HG02798 (cell line): ENCODE measurements at regions not wholly inside any gene's neighbourhood (a gene's known extent, or its start where the extent isn't known, plus 50 kb on each side); places are given as distances from the start of the nearest gene placed in this dataset.
"Not testable (repeated sequence)": the region's sequence is repeated elsewhere in the genome, so short reads cannot be mapped to it uniquely, and the experiment has no call there.

Source experiments
- ATAC-seq: cut with Tn5 transposase; IDR thresholded peaks from one replicate; pipeline ENCODE4 v1.9.1; 2021; ENCODE audit warnings: mild to moderate bottlenecking; ENCODE audit not compliant: unreplicated experiment, poor library complexity

DNA sequence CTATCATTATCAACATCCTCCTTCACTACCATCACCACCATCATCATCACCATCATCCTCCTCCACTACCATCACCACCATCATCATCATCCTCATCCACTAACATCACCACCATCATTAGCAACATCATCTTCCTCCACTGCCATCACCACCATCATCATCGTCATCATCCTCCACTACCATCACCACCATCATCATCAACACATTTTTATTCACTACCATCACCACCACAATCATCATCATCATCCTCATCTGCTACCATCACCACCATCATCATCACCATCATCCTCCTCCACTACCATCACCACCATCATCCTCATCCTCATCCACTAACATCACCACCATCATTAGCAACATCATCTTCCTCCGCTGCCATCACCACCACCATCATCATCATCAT, 639.2 kb upstream of the RBFOX1 start:
- not testable (repeated sequence) for ATAC-seq

DNA sequence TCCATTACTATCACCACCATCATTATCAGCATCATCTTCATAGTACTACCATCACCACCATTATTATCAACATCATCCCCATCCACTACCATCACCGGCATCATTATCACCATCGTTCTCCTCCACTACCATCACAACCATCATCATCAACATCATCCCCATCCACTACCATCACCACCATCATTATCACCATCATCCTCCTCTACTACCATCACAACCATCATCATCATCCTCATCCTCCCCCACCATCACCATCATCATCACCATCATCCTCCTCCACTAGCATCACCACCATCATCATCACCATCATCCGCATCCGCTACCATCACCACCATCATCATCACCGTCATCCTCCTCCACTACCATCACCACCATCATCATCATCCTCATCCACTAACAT, 639.8 kb upstream of the RBFOX1 start:
- no peak for ATAC-seq

DNA sequence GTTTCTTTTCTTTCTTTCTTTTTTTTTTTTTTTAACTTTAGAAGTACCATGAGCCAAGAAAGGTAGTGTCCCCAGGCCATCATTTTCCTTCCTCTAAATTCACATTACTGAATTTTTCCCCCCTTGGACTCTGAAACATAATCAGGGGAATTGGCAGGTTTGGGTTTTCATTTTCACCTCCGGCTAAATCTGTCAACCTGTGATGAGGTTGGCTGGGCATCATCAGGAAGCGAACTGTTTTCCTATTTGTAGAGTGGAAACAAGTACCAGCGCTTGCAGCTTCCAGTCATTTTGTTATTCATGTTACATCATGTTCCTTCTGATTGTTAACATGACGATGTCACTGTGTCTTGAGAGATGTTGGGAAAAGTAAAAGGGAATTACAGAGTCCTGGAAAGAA, 641.9 kb upstream of the RBFOX1 start:
- no peak for ATAC-seq

DNA sequence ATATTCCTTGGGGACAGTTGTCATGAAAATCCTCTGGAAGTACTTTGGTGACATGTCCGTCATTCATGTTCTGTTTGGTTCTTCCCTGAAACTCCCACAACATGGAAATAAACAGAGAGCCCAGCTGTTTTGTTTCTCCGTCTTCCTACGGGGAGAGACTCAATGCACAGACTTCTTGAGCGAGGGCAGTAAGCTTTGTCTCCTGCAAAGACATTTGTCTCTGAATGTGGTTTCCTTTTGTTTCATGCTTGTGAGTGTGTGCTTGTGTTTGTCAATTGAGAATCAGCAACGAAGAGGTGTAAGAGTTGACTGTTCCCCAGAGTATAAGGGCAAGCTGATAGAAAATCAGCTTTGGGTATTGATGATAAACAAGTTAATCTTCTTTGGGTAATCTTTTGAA, 643.0 kb upstream of the RBFOX1 start:
- no peak for ATAC-seq

DNA sequence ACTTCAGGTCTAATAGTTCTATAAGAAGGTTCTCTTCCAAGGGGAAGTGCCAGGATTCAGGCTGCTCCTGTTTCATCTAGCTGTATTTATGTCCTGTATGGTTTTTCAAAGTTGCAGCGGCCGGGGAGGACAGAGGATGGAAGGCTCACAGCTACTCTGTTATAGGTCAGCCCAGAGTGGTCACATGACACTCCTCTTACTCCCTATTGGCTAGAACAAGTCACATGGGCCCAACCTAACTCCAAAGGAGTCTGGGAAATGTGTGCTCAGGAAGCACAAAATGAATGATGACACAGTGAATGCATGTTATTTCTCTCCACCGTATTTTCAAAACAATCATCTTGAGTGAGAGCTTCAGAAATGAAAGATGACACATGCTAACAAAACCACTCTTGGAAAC, 645.1 kb upstream of the RBFOX1 start:
- no peak for ATAC-seq

DNA sequence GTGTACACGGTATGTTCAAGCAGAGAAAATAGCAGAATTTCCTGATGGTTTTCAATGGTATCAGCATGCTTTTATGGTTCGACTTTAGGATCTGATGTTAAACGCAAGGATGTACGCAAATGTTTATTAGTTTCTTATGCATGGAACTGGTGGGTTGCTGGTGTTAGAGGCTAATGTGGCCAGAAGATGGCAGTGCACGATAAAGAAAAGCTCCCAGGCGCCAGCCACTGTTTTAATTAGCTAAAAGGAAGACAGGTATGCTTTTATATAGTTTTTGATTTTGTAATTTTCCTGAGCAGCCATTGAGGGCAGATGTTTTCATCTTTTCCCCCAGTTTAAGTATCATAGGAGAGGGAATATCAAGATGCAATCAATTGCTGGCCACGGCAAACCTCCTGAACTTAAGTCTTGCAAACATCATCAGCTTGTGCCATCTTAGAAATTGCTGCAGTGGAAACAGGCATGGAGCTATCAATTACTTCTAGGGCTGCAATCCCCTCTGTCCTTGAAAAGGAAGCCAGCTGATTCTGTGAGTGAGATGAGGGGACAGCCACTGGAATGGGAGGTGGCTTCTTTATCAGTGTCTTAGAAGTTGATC, 648.5 kb upstream of the RBFOX1 start:
- no peak for ATAC-seq

DNA sequence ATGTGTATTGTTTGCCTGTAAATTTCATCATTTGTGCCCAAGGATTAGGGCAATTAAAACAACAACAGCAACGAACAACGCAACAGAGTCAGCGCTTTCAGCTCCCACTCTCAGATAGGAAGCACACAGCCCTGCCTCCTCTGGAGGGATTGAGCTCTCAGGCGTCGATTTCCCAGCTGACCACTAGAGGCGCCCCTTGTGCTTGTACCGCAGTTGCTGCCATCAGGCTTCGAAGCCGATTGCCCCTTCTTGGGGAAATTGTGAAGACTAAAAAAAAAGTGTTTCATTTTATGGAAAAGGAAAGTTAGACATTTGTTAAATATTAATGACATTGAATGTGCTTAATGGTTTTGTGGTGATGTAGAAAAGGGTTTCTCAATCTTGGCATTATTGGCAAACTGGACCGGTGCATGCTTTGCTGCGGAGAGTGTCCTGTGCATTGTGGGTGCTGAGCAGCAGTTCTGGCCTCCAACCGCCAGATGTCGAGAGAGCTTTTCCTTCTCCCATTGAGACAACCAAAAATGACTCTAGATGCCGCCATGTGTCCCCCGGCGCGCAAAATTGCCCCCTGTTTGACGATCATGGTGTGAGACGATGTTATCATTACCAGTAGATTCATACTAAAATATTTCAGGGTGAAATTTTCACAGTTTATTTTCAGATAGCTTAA, 650.4 kb upstream of the RBFOX1 start:
- ATAC-seq = no peak

DNA sequence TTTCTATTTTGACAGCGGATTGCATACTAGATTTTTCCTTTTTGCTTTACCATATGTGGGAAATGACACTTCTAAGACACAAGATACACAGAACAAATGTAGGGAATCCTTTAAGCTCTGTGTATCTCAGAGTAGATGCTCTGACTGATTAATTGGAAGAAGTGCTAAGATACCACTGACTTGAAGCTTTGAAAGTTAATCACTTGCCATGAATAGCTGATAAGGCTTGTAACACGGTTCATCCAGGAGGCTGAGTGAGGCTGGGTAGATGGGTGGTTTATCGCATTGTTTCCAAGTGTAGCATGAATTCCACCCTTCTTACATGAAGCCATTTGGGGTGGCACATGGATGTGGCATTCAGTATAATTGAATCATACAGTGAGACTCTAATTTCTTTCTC, 654.1 kb upstream of the RBFOX1 start:
- ATAC-seq = no peak

DNA sequence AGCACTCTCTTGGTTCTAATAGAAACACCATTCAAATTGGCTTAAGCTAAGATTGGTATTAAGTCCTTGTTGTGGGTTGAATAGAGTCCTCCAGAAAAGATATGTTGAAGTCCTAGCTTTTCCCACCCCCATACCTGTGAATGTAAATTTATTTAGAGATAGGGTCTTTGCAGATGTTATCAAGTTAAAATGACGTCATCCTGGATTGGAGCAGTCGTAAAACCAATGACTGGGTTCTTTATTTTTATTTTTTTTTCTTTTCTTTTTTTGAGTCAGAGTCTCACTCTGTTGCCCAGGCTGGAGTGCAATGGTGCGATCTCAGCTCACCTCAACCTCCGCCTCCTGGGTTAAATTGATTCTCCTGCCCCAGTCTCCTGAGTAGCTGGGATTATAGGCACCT, 658.6 kb upstream of the RBFOX1 start:
- ATAC-seq = no peak

DNA sequence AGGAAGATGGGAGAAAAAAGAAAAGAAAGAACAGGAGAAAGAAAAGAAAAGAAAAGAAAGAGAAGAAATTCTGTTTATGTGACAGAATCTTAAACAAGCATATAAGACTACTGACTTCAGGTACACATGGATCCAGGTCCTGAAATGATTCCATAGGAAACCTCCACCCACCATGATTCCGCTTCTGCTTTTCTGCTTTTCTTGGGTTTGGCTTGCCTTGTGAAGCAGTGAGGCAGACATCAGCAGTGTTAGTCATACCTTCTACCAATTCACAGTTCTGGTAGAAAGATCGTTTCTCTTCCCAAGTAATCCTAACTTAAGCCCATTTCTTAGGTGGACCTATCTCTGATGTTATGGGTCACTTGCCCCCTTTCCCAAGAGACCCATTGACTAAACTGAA, 660.1 kb upstream of the RBFOX1 start:
- no peak for ATAC-seq

DNA sequence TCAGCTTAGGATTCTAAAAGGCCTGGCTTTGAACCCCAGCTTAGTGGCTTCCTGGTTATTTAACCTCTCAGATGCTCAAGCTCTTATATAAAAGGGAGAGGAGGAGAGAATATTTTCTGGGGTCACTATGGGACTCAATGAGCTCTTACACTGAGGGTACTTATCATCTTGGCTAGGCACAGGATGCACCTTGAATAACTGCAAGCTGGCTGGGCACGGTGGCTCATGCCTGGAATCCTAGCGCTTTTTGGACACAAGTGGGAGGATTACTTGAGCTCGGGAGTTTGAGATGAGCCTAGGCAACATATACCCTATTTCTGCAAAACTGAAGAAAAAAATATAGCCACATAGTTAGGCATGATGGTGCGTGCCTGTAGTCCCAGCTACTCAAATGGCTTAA, 665.3 kb upstream of the RBFOX1 start:
- ATAC-seq = no peak

DNA sequence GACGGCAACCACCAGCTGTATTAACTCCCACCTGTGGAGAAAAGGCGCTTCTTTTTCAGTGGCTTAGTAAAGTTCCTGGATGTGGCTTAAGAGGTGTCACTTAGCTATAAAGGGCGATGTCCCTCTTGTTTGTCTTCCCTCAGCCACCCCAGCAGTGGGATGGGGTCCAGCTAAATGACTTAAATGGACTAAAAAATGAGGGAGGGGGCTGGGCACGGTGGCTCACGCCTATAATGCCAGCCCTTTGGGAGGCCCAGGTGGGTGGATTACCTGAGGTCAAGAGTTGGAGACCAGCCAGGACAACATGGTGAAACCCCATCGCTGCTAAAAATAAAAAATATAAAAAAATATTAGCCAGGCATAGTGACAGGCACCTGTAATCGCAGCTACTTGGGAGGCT, 667.5 kb upstream of the RBFOX1 start:
- no peak for ATAC-seq

DNA sequence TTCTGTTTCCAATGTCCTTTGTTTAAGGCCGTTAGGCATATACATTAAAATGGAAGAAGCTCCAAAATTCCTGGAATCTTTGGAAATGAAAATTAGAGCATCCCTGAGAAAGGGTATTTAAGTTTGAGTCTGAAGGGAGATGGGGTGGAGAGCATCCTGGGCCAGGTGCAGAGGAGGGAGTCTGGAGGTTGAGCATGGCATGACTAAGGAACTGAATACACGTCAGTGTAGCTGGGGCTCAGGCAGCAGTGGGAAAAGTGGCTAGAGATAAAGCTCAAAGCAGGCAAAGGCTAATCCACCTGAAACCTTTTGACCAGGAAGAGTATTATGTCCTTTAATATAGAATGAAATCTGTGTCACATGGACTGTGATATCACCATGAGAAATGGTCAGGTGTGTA, 669.0 kb upstream of the RBFOX1 start:
- ATAC-seq = no peak

DNA sequence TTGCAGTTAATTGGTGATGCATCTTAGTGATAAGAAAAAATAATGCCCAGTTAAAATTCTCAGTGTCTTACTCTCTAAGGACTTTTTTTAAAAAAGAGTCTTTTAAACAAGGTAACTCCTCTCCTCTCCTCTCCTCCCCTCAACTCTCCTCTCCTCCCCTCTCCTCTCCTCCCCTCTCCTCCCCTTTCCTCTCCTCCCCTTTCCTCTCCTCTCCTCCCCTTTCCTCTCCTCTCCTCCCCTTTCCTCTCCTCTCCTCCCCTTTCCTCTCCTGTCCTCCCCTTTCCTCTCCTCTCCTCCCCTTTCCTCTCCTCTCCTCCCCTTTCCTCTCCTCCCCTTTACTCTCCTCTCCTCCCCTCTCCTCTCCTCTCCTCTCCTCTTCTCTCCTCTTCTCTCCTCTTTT, 675.9 kb upstream of the RBFOX1 start:
- no peak for ATAC-seq

DNA sequence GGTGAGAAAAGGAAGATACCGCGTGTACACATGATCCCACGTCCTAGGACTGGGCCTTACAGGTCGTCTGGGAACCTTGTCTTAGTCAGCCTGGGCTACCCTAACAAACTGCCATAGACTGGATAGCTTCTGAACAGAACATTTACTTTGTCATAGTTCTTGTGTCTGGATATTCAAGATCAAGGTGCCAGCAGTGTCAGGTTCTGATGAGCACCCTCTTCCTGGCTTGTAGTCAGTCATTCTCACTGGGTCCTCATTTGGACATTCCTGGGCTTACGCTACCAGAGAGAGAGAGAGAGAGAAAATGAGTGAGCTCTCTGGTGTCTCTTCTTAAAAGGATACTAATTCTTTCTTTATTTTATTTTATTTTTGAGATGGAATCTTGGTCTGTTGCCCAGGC, 685.8 kb upstream of the RBFOX1 start:
- ATAC-seq = no peak

DNA sequence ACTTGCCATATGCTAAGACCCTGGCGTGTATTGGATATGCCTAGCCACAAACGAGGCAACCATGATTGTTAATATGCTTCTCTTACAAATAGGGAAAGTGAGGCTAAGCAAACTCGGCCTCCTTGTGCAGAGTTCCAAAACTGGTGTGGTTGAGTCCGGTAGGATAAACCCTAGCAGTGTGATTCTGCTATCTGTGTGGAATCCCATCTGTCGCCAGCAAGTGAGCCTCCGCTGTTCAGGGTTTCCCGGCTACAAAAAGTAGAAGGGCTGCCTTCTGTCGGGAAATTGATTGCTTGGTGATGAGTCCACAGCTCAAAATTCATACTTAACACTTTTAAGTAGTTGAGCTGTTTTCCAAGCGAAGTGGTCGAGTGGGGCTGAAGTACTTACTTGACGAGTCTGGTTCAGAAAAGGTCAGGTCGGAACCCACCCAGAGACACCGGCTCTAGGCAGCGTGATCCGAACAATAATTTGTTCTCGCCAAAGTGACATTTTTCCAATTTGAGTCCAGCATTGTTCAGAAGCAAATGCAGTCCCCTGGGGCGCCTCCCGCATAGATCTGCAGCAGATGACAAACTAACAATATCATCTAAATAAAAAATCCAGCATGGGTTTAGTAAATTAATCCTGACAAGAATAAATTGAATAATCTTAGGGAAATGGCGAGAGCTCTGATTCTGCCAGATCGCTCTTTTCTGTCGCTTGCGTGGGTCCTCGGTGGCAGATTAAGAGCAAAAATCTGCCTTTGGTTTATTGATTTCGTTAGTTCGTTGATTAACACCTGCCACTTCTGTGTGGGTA, 686.7 kb upstream of the RBFOX1 start:
- no peak for ATAC-seq

DNA sequence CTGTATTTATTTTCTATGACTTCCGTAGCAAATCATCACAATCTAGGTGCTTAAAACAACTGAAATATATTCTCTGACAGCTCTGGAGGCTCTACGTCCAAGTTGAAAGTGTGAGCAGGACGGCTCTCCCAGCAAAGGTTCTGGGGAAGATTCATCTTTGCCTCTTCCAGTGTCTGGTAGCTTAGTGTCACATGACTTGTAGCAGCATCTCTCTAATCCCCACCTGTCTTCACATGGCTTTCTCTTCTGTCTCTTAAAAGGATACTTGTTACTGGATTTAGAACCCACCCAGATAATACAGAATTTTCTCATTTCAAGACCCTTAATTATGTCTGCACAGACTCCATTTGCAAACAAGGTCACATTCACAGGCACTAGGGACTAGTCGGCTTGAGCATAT, 687.7 kb upstream of the RBFOX1 start:
- no peak for ATAC-seq

DNA sequence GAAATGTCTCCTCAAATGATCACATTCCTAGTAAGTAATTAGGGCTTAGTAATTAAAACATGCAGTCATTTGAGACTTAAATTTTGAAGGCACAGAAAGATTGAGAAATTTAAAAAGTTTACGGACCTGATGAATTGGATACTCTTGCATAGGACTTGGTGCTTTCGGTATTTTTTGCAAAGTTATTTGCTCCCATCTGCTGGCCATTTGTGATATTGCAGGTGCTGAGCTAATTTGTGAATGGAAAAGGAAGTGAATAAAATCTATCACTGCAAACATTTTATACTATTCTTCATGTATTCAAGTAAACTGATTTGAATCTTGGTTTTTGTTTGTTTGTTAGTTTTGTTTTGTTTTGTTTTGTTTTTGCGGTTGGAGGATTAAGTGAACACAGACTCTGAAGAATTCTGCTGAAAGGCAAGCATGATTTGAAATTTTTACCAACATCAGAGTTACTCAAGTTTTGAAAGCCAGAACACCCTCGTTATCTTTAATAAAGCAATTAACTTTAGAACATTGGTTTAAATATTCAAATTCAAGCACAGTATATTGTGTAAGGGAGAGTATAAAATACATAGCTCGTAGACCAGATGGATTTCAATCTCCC, 689.5 kb upstream of the RBFOX1 start:
- no peak for ATAC-seq

DNA sequence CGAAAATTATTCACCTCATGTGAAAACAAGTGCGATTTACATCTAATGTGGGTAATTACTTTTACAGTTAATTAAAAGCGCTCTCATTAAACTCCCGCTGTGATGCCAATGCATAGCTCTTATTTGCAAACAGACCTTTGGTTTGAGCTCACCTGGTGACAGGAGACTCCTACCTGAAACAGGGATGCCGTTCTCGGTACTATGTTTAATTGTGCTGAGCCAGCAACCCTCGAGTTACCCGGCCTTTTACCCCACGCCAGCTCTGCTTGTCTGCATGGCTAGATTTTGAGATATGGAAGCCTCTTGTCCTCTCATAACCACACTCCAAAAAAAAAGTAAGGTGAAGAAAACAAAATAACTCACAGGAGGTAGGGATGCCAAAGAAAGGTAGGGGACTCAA, 690.4 kb upstream of the RBFOX1 start:
- ATAC-seq = no peak

DNA sequence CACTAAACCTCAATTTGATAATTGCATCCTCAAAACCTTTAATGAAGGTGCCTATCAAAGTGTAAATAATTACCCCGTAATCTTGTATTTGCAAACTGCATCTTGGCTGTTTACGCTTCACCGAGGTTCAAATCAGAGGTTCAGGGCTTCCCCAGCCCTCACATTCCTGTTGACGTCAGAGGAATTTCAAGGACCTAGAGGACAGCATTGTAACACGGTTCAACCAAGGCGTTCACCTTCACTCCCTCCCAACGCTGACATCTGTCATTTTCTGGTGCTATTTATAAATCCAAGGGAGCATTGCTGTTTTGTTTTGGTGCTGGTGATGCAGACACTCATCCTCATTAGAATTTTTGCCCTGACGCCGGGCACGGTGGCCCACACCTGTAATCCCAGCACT, 691.6 kb upstream of the RBFOX1 start:
- no peak for ATAC-seq

DNA sequence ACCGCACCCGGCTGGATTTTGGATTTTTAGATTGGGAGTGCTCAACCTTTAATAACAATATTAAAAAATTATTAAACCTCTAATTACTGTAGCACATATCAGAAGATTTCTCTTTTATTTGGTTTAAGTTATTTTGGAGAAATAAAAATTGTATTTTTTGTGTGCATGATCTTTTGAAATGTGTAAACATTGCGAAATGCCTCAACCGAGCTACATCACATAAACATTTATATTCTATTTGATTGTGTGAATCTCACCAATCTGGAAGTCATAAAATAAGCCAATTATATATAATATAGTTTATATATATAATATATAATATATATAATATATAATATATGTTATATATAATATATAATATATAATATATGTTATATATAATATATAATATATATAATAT, 696.2 kb upstream of the RBFOX1 start:
- ATAC-seq = no peak
